ENCODE measurements at regions not wholly inside any gene's neighbourhood (a gene's known extent, or its start where the extent isn't known, plus 50 kb on each side); places are given as distances from the start of the nearest gene placed in this dataset.

DNA sequence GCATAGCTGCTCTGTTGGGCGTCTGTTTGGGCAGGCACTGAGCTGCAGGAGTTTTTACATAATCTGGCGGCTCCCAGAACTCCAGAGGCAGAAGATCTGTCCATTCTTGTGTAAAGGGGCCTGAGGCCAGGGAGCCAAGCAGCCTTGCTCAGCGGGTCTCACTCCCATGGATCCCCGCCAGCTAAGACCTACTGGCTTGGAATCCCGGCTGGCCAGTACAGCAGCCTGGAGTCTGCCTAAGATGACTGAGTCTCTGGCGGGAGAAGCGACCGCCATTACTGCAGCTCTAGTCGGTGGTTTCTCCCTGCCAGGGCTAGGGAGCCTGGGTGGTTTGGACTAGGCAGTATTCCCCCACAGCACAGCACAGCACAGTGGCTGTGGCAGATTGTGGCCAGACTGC is 268.4 kb upstream of the SYNCRIP start:
- no peak for TF ChIP-seq CTCF (conservative IDR thresholded peaks at IDR 0.05; ENCODE audit: low read depth, low read length)
- no peak for TF ChIP-seq EZH2phosphoT487 (IDR thresholded peaks at IDR 0.05; ENCODE audit: borderline replicate concordance, low read length)

All from PC-3 (cell line).